GM12873 (cell line): ENCODE measurements at regions not wholly inside any gene's neighbourhood (a gene's known extent, or its start where the extent isn't known, plus 50 kb on each side); places are given as distances from the start of the nearest gene placed in this dataset.

Experiments used
- CTCF ChIP-seq: IDR thresholded peaks from 2 replicates; pipeline ENCODE4 v1.5.1; 2012; ENCODE audit warnings: low read depth, mild to moderate bottlenecking, moderate library complexity, low read length, control low read depth; ENCODE audit not compliant: insufficient read depth; ENCODE audit errors: missing control alignments

DNA sequence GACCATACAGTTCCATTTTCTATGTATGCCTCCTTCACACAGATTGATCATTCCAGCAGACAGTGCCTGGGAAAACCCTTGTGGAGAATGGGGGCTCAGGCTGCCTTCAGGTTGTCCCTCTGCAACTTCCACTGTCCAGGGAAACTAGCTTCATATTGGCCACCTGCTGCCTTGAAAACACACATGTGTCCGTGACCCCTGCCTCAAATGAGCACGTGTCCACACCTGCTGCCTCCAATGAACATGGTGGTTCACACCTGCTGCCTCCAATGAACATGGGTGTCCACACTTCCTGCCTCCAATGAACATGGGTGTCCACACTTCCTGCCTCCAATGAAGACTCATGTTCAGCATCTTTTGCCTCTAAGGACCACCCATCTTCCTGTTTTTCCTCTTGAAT, 185.4 kb upstream of the ADCY2 start:
- no peak for TF ChIP-seq CTCF

DNA sequence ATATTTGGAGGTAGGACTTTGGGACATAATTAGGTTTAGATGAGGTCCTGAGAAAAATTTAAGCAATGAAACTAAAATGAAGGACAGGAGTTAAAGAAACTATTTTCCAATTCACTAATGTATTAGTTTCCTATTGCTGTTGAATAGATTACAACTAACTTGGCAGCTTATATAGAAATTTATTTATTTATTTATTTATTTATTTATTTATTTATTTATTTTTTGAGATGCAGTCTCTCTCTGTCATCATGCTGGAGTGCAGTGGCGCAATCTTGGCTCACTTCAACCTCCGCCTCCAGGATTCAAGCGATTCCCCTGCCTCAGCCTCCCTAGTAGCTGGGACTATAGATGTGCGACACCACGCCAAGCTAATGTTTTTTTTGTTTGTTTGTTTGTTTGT, 182.4 kb upstream of the ADCY2 start:
- no peak for TF ChIP-seq CTCF

GRCh38 chr5:7214906-7215416, 181.0 kb upstream of the ADCY2 start:
- TF ChIP-seq CTCF = no peak

DNA sequence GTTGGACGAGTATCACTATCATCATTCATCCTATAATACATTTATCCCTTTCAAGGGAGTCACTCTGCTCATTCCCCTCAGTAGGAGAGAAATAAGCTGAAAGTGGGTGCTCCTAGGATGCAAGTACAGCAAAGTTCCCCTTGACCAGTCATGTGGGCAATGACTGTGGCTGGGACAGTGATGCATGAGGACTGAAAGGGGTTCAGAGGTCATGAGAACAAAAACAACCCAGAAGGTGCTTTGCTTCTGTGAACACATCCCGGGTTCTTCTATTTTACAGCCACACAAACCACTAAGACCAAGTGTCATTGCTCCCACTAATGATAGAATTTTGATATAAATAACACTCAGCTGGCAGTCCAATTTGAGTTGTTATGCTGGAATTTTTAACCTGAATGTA, 177.8 kb upstream of the ADCY2 start:
- no peak for TF ChIP-seq CTCF

DNA sequence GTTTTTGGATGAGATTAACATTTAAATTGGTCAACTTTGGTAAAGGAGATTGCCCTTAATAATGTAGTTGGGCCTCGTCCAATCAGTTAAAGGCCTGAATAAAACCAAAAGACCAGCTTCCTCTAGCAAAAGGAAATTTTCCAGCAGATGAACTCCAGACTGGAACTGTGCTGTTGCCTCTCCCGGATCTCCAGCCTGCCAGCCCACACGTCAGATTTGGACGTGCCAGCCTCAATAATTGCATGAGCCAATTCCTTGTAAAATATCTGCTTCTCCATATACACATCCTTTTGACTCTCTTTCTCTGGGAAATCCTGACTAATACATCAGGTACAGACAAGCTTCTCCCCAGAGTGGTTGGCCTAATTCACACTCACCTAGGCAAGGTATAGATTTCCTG, 175.8 kb upstream of the ADCY2 start:
- no peak for TF ChIP-seq CTCF

- TF ChIP-seq CTCF = no peak
Observed at GRCh38 chr5:7221041-7221440, 174.9 kb upstream of the ADCY2 start.

DNA sequence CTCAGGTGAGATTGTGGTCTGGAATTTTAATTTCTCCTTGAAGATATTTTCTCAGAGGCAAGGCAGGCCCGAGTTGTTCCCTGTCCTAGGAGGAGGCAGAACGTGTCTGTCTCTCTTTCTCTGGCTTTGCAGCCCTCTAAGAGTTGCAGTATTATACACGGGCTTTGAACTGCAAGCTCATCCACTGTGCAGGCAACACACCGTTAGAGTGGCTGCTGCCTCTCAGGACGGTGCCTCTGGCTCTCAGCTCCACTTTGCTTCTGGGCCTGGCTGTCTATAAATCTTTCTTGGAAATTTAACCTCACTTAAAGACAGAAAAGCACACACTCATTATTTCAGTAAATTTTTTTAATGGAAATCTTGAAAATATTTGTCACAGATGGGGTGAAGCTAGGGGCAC, 170.1 kb upstream of the ADCY2 start:
- TF ChIP-seq CTCF = no peak
